H1 (cell line): ENCODE measurements at regions not wholly inside any gene's neighbourhood (a gene's known extent, or its start where the extent isn't known, plus 50 kb on each side); places are given as distances from the start of the nearest gene placed in this dataset.

Experiments used
- ATF2 ChIP-seq: IDR thresholded peaks from 2 replicates; pipeline ENCODE4 v1.6.1; 2012; ENCODE audit warnings: low read length, inconsistent platforms
- BACH1 ChIP-seq: IDR thresholded peaks from 2 replicates; pipeline ENCODE4 v1.6.1; 2012; ENCODE audit warnings: low read length, improper control_type of control experiment
- CTCF ChIP-seq, 3 experiments: IDR thresholded peaks; 1 replicate in 2 of 3; 2 replicates in 1 of 3; pipeline versions ENCODE4 v1.5.1 to v1.6.1; 2011; ENCODE audit warnings: low read length in 3 of 3, mild to moderate bottlenecking in 3 of 3, inconsistent platforms in 2 of 3, low read depth in 1 of 3, moderate library complexity in 1 of 3; ENCODE audit not compliant: insufficient read depth in 1 of 3; ENCODE audit errors: control extremely low read depth in 1 of 3
- KDM1A ChIP-seq: fragments of 200-600, 300-600 bp; sonication (generic); IDR thresholded peaks from 2 replicates; pipeline ENCODE4 v1.7.1; 2016; ENCODE audit warnings: mild to moderate bottlenecking, low read length, borderline replicate concordance
- MAFK ChIP-seq: IDR thresholded peaks from 2 replicates; pipeline ENCODE4 v1.6.1; 2012; ENCODE audit warnings: low read depth, mild to moderate bottlenecking, improper control_type of control experiment, low read length
- NANOG ChIP-seq: IDR thresholded peaks from 2 replicates; pipeline ENCODE4 v1.6.1; 2011; ENCODE audit warnings: low read length, low read depth, mild to moderate bottlenecking, inconsistent platforms; ENCODE audit not compliant: insufficient read depth, poor library complexity, severe bottlenecking
- SIX5 ChIP-seq: IDR thresholded peaks from 2 replicates; pipeline ENCODE4 v1.6.1; 2011; ENCODE audit warnings: mild to moderate bottlenecking, low read depth, low read length
- TAF1 ChIP-seq: IDR thresholded peaks from 2 replicates; pipeline ENCODE4 v1.6.1; 2011; ENCODE audit warnings: mild to moderate bottlenecking, low read depth, low read length
- TEAD4 ChIP-seq: IDR thresholded peaks from 2 replicates; pipeline ENCODE4 v1.6.1; 2012; ENCODE audit warnings: low read depth, low read length, inconsistent platforms, mixed read lengths

DNA sequence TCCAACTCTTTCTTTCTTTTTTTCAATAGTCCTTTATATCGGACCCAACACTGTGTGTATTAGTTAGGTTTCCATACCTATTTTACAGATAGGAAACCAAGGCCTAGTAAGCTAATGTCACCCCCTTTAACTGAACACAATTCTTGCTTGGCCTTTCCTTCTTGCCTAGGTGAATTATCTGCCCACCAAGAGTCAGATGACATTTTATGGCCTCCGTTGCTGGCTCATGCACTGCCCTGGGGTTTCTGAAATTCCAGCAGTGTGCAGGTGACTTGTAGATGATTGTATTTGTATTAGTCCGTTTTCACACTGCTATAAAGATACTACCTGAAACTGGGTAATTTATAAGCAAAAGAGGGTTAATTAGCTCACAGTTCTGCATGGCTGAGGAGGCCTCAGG lies 293.8 kb downstream of the GAS1 start:
- TF ChIP-seq CTCF (IDR thresholded peaks at IDR 0.05; ENCODE audit: control extremely low read depth in 1 of 3, insufficient read depth in 1 of 3, low read depth in 1 of 3, low read length in 3 of 3) (no peak), KDM1A (no peak), TEAD4 (no peak), MAFK (no peak), TAF1 (no peak), SIX5 (no peak), ATF2 (no peak), BACH1 (no peak), NANOG (no peak)
